ENCODE measurements at regions not wholly inside any gene's neighbourhood (a gene's known extent, or its start where the extent isn't known, plus 50 kb on each side); places are given as distances from the start of the nearest gene placed in this dataset.

DNA sequence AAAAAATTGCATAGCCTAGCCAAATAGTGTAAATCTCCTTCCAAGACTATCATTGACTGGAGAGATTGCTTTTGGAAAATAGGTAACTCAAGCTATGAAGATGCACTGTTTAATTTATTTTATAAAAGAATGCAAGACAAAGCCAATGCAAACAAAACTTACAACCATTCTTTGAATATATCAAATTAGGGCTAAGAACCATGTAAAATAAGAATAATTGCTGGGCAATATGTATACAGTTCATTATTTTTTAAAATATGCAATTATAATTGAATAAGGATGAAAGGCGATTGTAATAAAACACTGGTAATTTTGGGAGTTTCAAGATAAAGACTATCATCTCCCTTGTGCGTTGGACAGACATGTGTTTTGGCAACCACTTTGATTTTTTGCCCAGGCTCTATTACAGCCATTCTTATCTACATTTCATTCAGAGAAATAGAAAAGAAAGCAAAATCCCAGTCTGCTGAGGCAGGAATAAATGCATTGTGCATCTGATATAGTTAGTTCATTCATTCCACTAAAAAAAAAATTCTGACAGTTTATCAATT lies 242.3 kb upstream of the ROBO1 start:
- ATAC-seq (replicated peaks) = no peak
- Mint-ChIP-seq H3K27me3 (no peaks in the 10 kb centered on the region), H3K9me3 (peaks cover 6 to 7% of the 10 kb centered on the region in 2 donors), H3K4me1 (ENCODE audit: low read depth in 2 of 2) (no peaks in the 10 kb centered on the region), H3K27ac (no peak overlapping the region), H3K36me3 (ENCODE audit: insufficient read depth) (no peaks in the 10 kb centered on the region), H3K4me3 (no peak overlapping the region)
- no peak for DNase-seq

DNA sequence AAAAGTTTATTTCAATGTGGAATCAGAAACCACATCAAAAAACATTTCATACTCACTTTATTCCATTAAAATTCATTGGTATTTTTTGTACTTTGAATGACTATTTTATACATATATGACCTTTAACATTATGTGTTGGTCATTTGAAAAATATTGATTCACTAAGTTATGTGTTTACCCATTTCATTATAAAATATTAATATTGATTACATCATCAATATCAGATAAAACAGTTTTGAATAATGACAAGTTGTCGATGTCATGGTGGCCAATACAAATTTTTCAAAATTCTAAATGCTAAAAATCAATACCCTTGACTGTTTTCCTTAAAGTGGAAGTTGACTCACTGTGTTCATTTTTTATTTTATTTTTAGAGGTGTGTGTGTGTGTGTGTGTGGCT lies 239.7 kb upstream of the ROBO1 start:
- Mint-ChIP-seq H3K27me3 (no peaks in the 10 kb centered on the region), H3K4me3 (no peak overlapping the region), H3K4me1 (ENCODE audit: low read depth in 2 of 2) (no peaks in the 10 kb centered on the region), H3K27ac (no peak overlapping the region), H3K9me3 (peaks cover 6% of the 10 kb centered on the region in 2 donors), H3K36me3 (ENCODE audit: insufficient read depth) (no peaks in the 10 kb centered on the region)
- DNase-seq (no peak), ATAC-seq (replicated peaks) (no peak)

DNA sequence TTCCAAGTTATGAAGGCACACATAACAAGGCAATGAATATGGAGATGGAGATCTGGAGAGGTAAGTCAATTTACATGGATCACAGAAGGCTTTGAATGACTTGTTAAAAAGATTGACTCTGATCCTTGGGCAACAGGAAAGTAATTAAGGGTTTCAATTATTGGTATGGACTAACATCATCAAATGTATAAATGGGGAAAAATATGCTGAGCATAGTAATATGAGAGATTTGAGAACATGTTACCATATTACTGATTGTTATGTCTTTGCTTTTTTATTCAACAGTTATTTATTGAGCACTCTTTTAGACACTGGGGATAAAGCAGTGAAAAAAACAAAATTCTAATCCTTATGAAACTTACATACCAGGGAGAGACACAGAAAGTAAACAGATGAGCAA lies 238.5 kb upstream of the ROBO1 start:
- no peaks in the 10 kb centered on the region for H3K4me1 Mint-ChIP-seq (ENCODE audit: low read depth in 2 of 2)
- H3K4me3 Mint-ChIP-seq = no peak overlapping the region
- no peaks in the 10 kb centered on the region for H3K36me3 Mint-ChIP-seq (ENCODE audit: insufficient read depth)
- H3K9me3 Mint-ChIP-seq = peaks cover 0 to 3% of the 10 kb centered on the region in 2 donors
- H3K27ac Mint-ChIP-seq = no peak overlapping the region
- ATAC-seq (replicated peaks) (no peak), DNase-seq (no peak)
- no peaks in the 10 kb centered on the region for H3K27me3 Mint-ChIP-seq

DNA sequence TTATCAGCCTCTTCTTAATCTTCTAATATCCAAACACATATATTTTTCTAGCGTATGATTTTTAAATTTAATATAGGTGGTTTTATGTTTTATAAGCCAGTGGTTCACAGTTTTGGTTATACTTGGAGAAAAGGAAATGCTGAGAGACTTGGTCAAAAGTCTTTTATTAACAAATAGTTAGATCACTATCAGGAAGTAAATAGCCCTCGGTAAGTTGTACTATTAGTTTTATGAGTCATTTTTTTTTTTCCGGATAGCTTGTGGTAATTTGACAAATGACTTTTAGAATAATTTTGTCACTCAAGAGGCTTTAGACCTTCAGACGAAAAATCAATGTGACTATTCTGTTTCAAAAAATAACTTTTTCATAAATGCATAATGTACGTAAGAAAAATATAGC lies 232.2 kb upstream of the ROBO1 start:
- Mint-ChIP-seq H3K36me3 (ENCODE audit: insufficient read depth) (no peaks in the 10 kb centered on the region), H3K27me3 (no peaks in the 10 kb centered on the region), H3K27ac (no peak overlapping the region), H3K4me3 (no peak overlapping the region), H3K9me3 (no peaks in the 10 kb centered on the region), H3K4me1 (ENCODE audit: low read depth in 2 of 2) (no peaks in the 10 kb centered on the region)
- ATAC-seq (replicated peaks) (no peak), DNase-seq (no peak)

DNA sequence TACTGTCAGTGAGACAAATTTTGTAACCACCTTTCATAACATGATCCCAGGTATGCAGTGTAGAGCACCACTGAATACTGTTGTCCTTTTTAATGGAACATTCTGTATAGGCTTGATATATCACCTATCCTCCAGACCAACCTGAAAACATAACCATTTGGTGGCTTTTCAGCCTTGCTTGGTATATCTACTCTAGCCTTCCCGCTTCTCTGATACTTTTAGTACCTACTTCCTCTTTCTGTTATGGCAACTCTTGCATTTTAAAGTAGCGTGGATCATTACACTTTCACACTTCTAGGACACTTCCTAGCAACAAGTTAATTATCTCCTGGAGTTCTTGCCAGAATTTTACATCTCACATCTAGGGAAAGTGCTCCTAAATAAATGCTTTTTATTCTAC lies 226.6 kb upstream of the ROBO1 start:
- Mint-ChIP-seq H3K36me3 (ENCODE audit: insufficient read depth) (no peaks in the 10 kb centered on the region), H3K4me3 (no peak overlapping the region), H3K27ac (no peak overlapping the region), H3K4me1 (ENCODE audit: low read depth in 2 of 2) (no peaks in the 10 kb centered on the region), H3K9me3 (peaks cover 4 to 8% of the 10 kb centered on the region in 2 donors), H3K27me3 (no peaks in the 10 kb centered on the region)
- no peak for ATAC-seq (replicated peaks)
- DNase-seq = no peak

DNA sequence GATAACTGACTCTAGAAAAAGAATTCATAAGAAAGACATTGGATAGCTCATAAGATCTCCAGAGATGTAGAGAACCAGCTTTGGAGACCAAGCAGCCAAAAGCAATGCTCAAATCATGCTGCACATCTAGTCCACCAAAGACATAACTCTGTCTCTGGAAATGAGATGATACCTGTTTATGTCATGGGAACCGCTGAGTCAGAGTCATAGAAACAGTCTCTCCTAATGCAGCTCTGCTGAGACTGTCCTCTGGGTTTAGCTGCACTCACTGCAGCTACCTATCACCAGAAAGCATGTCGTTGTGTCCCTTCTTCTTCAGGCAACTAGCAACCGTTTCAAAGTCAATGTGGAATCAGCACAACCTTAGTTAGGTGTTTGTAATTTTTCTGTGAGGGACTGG lies 218.5 kb upstream of the ROBO1 start:
- no peaks in the 10 kb centered on the region for H3K27me3 Mint-ChIP-seq
- no peaks in the 10 kb centered on the region for H3K4me1 Mint-ChIP-seq (ENCODE audit: low read depth in 2 of 2)
- no peak overlapping the region for H3K27ac Mint-ChIP-seq
- H3K4me3 Mint-ChIP-seq = no peak overlapping the region
- no peak for DNase-seq
- peaks cover 11 to 25% of the 10 kb centered on the region in 2 donors for H3K9me3 Mint-ChIP-seq
- ATAC-seq (replicated peaks) = no peak
- no peaks in the 10 kb centered on the region for H3K36me3 Mint-ChIP-seq (ENCODE audit: insufficient read depth)

DNA sequence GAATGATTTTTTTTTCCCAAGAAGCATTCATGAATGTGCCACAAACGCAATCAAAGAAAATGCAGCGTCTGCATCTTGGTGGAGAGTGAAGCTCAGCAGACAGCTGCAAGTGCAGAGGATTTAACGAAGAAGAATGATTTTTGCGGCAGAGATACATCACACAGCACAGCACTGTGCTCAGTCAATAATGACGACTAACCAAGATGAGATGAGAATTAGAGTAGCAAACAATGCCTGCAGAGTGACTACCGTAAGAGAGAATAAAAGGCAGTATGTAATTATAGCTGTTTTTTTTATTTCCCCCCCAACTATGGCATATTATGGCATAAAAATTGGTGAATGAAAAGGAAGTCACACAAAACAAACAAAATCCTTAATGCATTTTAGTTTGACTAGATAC lies 218.0 kb upstream of the ROBO1 start:
- Mint-ChIP-seq H3K4me1 (ENCODE audit: low read depth in 2 of 2) (no peaks in the 10 kb centered on the region), H3K27ac (no peak overlapping the region), H3K36me3 (ENCODE audit: insufficient read depth) (no peaks in the 10 kb centered on the region), H3K9me3 (peaks cover 11 to 25% of the 10 kb centered on the region in 2 donors), H3K4me3 (no peak overlapping the region), H3K27me3 (no peaks in the 10 kb centered on the region)
- ATAC-seq (replicated peaks) = no peak
- no peak for DNase-seq

DNA sequence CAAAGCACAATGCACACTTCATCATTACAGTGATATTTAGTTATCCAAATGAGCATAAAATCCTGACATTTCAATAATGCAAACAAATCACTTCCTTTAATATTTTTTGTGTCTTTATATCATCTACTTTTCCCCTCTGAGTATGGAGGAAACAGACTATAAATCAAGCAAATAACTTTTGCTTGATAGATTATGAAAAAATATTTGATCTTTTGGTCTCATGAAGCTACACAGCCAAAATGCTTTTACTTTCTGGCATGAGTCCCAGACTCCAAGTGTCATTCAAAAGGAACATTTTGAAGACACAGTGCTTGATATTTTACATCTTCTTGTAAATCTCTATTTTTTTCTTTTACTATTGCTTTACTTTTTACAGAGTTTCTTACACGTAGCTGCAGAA lies 215.3 kb upstream of the ROBO1 start:
- H3K4me1 Mint-ChIP-seq (ENCODE audit: low read depth in 2 of 2) = no peaks in the 10 kb centered on the region
- no peak overlapping the region for H3K27ac Mint-ChIP-seq
- ATAC-seq (replicated peaks) (no peak), DNase-seq (no peak)
- H3K36me3 Mint-ChIP-seq (ENCODE audit: insufficient read depth) = no peaks in the 10 kb centered on the region
- H3K27me3 Mint-ChIP-seq = no peaks in the 10 kb centered on the region
- peaks cover 8 to 18% of the 10 kb centered on the region in 2 donors for H3K9me3 Mint-ChIP-seq
- H3K4me3 Mint-ChIP-seq = no peak overlapping the region

DNA sequence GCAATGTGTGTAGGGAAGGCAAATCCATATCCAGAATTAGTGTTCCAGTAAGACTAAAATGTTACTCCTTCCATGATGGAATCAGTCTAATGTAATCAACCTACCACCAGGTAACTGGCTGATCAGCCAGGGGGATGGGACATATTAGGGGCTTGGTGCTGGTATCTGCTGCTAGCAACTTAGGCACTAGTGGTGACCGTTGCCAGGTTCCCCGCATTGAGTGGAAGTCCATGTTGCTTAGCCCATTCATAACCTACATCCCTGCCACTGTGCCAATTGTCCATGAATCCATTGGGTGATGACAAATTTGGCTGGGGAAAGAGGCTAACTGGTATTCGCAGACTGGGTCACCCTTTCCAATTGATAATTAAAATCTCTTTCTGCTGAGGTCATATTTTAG lies 212.2 kb upstream of the ROBO1 start:
- DNase-seq (no peak), ATAC-seq (replicated peaks) (no peak)
- Mint-ChIP-seq H3K9me3 (peaks cover 10 to 12% of the 10 kb centered on the region in 2 donors), H3K27me3 (no peaks in the 10 kb centered on the region), H3K27ac (no peak overlapping the region), H3K4me1 (ENCODE audit: low read depth in 2 of 2) (no peaks in the 10 kb centered on the region), H3K36me3 (ENCODE audit: insufficient read depth) (no peaks in the 10 kb centered on the region), H3K4me3 (no peak overlapping the region)

DNA sequence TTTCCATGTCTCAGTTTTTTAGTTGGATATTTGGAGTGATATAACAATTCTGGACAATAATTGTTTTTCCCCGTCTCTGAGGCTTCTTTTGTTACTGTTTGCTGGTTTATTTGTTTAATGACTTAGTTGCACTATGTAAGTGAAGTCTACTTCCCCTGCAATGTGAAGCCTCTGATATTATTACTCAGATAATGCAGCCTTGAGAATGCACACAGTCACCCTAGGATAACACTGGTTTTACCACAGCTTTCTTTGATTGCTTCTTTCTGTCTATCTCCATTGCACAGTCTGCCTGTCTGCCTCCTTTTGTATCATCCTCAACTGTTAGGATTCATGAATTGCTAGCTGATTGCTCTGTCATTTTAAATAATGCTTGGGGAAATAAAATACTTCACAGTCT lies 208.7 kb upstream of the ROBO1 start:
- no peak overlapping the region for H3K4me3 Mint-ChIP-seq

DNA sequence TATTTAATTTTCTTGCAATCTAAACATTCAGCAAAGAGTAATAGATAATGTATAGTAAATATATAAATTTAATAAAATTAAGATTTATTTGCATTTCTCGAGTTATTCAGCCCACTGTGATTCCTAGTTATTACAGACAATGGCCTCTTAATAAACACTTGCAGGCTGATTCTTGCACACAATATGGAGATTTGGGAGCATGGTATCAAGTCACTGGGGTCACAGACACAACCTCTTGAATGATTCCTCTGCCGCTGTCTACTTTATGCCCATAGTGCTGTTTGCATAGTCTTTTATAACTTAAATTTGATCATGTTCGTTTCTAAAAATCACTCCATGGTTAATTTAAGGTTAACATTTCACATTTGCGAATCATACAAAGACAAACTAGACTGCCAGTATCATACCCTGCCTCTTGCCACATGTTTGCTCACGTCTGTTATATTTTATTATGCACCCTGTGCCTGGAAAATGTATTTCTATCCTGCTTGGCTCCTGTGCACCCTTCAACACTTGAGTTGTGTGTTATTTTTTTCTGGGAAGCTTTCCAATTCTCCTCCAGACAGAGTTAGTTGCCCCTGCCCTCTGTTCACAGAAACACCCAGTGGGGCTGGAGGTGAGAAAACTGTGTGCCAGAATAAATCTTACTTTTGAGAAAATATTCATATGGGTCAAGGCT lies 206.3 kb upstream of the ROBO1 start:
- Mint-ChIP-seq H3K27me3 (no peaks in the 10 kb centered on the region), H3K36me3 (ENCODE audit: insufficient read depth) (no peaks in the 10 kb centered on the region), H3K27ac (no peak overlapping the region), H3K9me3 (peaks cover 5 to 6% of the 10 kb centered on the region in 2 donors), H3K4me1 (ENCODE audit: low read depth in 2 of 2) (no peaks in the 10 kb centered on the region), H3K4me3 (no peak overlapping the region)
- ATAC-seq (replicated peaks) = no peak
- no peak for DNase-seq

More for the DNA sequence above, 208.7 kb upstream of the ROBO1 start:
- ATAC-seq (replicated peaks) (no peak), DNase-seq (no peak)
- Mint-ChIP-seq H3K27ac (no peak overlapping the region), H3K4me1 (ENCODE audit: low read depth in 2 of 2) (no peaks in the 10 kb centered on the region), H3K27me3 (no peaks in the 10 kb centered on the region), H3K36me3 (ENCODE audit: insufficient read depth) (no peaks in the 10 kb centered on the region), H3K9me3 (peaks cover 5 to 6% of the 10 kb centered on the region in 2 donors)

DNA sequence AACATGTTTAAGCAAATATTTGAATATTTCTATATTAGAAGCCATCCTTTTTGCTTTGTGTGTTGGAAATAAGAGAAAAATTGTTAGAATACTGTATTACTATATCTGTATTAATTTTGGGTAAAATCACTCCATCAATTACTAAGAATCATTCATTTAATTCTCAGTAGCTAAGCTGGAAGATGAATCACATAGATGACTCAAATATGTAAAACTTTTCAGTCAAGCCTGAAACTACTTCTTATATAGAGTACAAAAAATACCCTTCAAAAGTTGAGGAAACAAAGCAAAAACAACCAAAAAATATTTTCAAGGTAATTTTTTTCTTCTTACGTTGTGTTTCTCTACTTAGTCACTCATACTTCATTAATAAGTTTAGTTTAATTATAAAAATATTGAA lies 205.7 kb upstream of the ROBO1 start:
- Mint-ChIP-seq H3K4me3 (no peak overlapping the region), H3K27me3 (no peaks in the 10 kb centered on the region), H3K4me1 (ENCODE audit: low read depth in 2 of 2) (no peaks in the 10 kb centered on the region), H3K9me3 (peaks cover 5 to 6% of the 10 kb centered on the region in 2 donors), H3K27ac (no peak overlapping the region), H3K36me3 (ENCODE audit: insufficient read depth) (no peaks in the 10 kb centered on the region)
- no peak for DNase-seq
- no peak for ATAC-seq (replicated peaks)

DNA sequence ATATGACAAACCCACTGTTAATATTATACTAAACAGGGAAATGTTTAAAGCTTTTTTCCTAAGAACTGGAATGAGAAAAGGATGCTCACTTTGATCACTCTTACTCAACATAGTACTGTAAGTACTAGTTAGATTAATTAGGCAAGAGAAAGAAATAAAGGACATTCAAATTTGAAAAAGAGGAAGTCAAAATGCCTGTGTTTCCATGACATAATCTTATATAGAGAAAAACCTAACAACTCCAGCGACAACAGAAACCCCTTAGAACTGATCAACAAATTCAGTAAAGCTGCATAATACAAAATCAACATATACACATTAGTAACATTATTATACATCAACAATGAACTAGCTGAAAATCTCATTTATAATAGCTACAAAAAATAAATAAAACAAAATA lies 200.6 kb upstream of the ROBO1 start:
- H3K4me3 Mint-ChIP-seq = no peak overlapping the region
- ATAC-seq (replicated peaks) (no peak), DNase-seq (no peak)
- H3K4me1 Mint-ChIP-seq (ENCODE audit: low read depth in 2 of 2) = no peaks in the 10 kb centered on the region
- no peak overlapping the region for H3K27ac Mint-ChIP-seq
- peaks cover 0 to 7% of the 10 kb centered on the region in 2 donors for H3K9me3 Mint-ChIP-seq
- H3K27me3 Mint-ChIP-seq = no peaks in the 10 kb centered on the region
- H3K36me3 Mint-ChIP-seq (ENCODE audit: insufficient read depth) = no peaks in the 10 kb centered on the region

DNA sequence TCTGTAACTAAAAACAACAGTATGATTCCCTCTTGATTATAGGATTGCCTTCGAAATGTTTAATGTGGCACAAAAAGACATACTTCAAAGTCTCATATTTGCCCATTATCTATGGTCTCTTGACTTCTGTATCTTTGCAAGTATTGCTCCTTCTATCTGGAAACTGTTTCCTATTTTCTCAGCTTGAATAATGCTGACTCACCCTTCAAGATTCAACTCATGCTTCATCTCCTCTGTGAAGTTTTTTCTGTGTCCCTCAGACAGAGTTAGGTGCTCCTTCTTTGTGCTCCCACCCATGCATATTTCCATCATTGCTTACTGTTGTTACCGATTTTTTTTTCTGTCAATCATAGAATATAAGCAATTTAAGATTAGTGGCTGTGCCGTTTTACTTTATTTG lies 192.8 kb upstream of the ROBO1 start:
- H3K36me3 Mint-ChIP-seq (ENCODE audit: insufficient read depth) = no peaks in the 10 kb centered on the region
- ATAC-seq (replicated peaks) = no peak
- H3K27me3 Mint-ChIP-seq = no peaks in the 10 kb centered on the region
- DNase-seq = no peak
- no peak overlapping the region for H3K4me3 Mint-ChIP-seq
- no peak overlapping the region for H3K27ac Mint-ChIP-seq
- H3K9me3 Mint-ChIP-seq = peaks cover 9 to 16% of the 10 kb centered on the region in 2 donors
- H3K4me1 Mint-ChIP-seq (ENCODE audit: low read depth in 2 of 2) = no peaks in the 10 kb centered on the region

All from effector memory CD8-positive, alpha-beta T cell (primary cell).